H9 (cell line): ENCODE measurements at regions not wholly inside any gene's neighbourhood (a gene's known extent, or its start where the extent isn't known, plus 50 kb on each side); places are given as distances from the start of the nearest gene placed in this dataset.

Source experiments
- DNase-seq: peaks from one replicate; pipeline ENCODE4 v3.0.0-alpha.2; 2017
- H2AFZ ChIP-seq: one replicate; pipeline ENCODE4 v1.6.1; 2013; ENCODE audit warnings: mild to moderate bottlenecking, low read length, control low read depth, moderate library complexity
- H2AK5ac ChIP-seq: 2 replicates; pipeline ENCODE4 v1.6.1; 2013; ENCODE audit warnings: low read length, control low read depth, mixed read lengths; ENCODE audit not compliant: insufficient read length
- H2BK120ac ChIP-seq: one replicate; pipeline ENCODE4 v1.6.1; 2013; ENCODE audit warnings: low read depth, mild to moderate bottlenecking, low read length, control low read depth, inconsistent platforms; ENCODE audit not compliant: poor library complexity, severe bottlenecking
- H2BK12ac ChIP-seq: 2 replicates; pipeline ENCODE4 v1.6.1; 2013; ENCODE audit warnings: low read length, control low read depth, mixed read lengths, low read depth; ENCODE audit not compliant: insufficient read length
- H2BK15ac ChIP-seq: 2 replicates; pipeline ENCODE4 v1.6.1; 2013; ENCODE audit warnings: low read depth, low read length, control low read depth
- H2BK20ac ChIP-seq: one replicate; pipeline ENCODE4 v1.6.1; 2013; ENCODE audit warnings: low read depth, mild to moderate bottlenecking, low read length, control low read depth, inconsistent platforms; ENCODE audit not compliant: poor library complexity, severe bottlenecking
- H2BK5ac ChIP-seq: 2 replicates; pipeline ENCODE4 v1.6.1; 2013; ENCODE audit warnings: low read length, control low read depth, mixed read lengths; ENCODE audit not compliant: insufficient read length
- H3K14ac ChIP-seq: 2 replicates; pipeline ENCODE4 v1.6.1; 2013; ENCODE audit warnings: low read length, control low read depth; ENCODE audit not compliant: insufficient read depth
- H3K18ac ChIP-seq: 2 replicates; pipeline ENCODE4 v1.6.1; 2013; ENCODE audit warnings: low read depth, mild to moderate bottlenecking, mixed read lengths, low read length, control low read depth; ENCODE audit not compliant: insufficient read length
- H3K23ac ChIP-seq: 2 replicates; pipeline ENCODE4 v1.6.1; 2013; ENCODE audit warnings: low read length, control low read depth, mixed read lengths, low read depth; ENCODE audit not compliant: insufficient read length
- H3K23me2 ChIP-seq: 2 replicates; pipeline ENCODE4 v1.6.1; 2013; ENCODE audit warnings: low read depth, mild to moderate bottlenecking, mixed read lengths, low read length, control low read depth; ENCODE audit not compliant: insufficient read length, poor library complexity, severe bottlenecking
- H3K27ac ChIP-seq: 2 replicates; pipeline ENCODE4 v1.5.1; 2013; ENCODE audit warnings: low read length, control low read depth, mixed read lengths, low read depth; ENCODE audit not compliant: insufficient read length
- H3K27me3 ChIP-seq: 2 replicates; pipeline ENCODE4 v1.6.1; 2013; ENCODE audit warnings: low read length, control low read depth, inconsistent platforms; ENCODE audit not compliant: insufficient read depth
- H3K4ac ChIP-seq: 2 replicates; pipeline ENCODE4 v1.6.1; 2013; ENCODE audit warnings: low read depth, mild to moderate bottlenecking, control low read depth, inconsistent platforms, low read length, moderate library complexity
- H3K4me1 ChIP-seq: 2 replicates; pipeline ENCODE4 v1.6.1; 2013; ENCODE audit warnings: low read length, control low read depth, inconsistent platforms; ENCODE audit not compliant: insufficient read depth
- H3K4me2 ChIP-seq: 2 replicates; pipeline ENCODE4 v1.6.1; 2013; ENCODE audit warnings: low read length, control low read depth, mixed read lengths; ENCODE audit not compliant: insufficient read length, insufficient read depth
- H3K56ac ChIP-seq: 2 replicates; pipeline ENCODE4 v1.6.1; 2013; ENCODE audit warnings: low read depth, mild to moderate bottlenecking, mixed read lengths, low read length, control low read depth; ENCODE audit not compliant: insufficient read length
- H3K79me1 ChIP-seq: 2 replicates; pipeline ENCODE4 v1.6.1; 2013; ENCODE audit warnings: low read depth, mild to moderate bottlenecking, moderate library complexity, low read length, control low read depth, inconsistent platforms; ENCODE audit not compliant: insufficient read depth, poor library complexity, severe bottlenecking
- H3K79me2 ChIP-seq: 2 replicates; pipeline ENCODE4 v1.6.1; 2013; ENCODE audit warnings: low read length, control low read depth, inconsistent platforms; ENCODE audit not compliant: insufficient read depth
- H3K9ac ChIP-seq: 2 replicates; pipeline ENCODE4 v1.6.1; 2013; ENCODE audit warnings: low read length, control low read depth, mixed read lengths; ENCODE audit not compliant: insufficient read length; ENCODE audit errors: extremely low read depth
- H3K9me3 ChIP-seq: one replicate; pipeline ENCODE4 v1.6.1; 2013; ENCODE audit warnings: low read depth, low read length, inconsistent platforms; ENCODE audit not compliant: control insufficient read depth
- H3T11ph ChIP-seq: one replicate; pipeline ENCODE4 v1.6.1; 2013; ENCODE audit warnings: mild to moderate bottlenecking, low read length, control low read depth, inconsistent platforms
- H4K20me1 ChIP-seq: one replicate; pipeline ENCODE4 v1.6.1; 2013; ENCODE audit not compliant: control insufficient read depth, insufficient read length, insufficient read depth
- H4K5ac ChIP-seq: 2 replicates; pipeline ENCODE4 v1.6.1; 2013; ENCODE audit warnings: low read depth, mild to moderate bottlenecking, mixed read lengths, low read length, control low read depth; ENCODE audit not compliant: insufficient read length
- H4K8ac ChIP-seq: replicated peaks from 2 replicates; pipeline ENCODE4 v1.6.1; 2013; ENCODE audit warnings: low read length, control low read depth, mixed read lengths, low read depth; ENCODE audit not compliant: insufficient read length
- H4K91ac ChIP-seq: 2 replicates; pipeline ENCODE4 v1.6.1; 2013; ENCODE audit warnings: low read depth, mild to moderate bottlenecking, moderate library complexity, mixed read lengths, low read length, control low read depth; ENCODE audit not compliant: insufficient read length
- H3K27ac Mint-ChIP-seq, 3 experiments: 2 replicates in 2 of 3; 3 replicates in 1 of 3; pipeline ENCODE4 v1.8.0; 2020 to 2021; ENCODE audit warnings: mixed read lengths in 3 of 3, mild to moderate bottlenecking in 1 of 3, moderate library complexity in 1 of 3
- H3K27me3 Mint-ChIP-seq: 2 replicates; pipeline ENCODE4 v1.8.0; 2021; ENCODE audit warnings: low read depth, mild to moderate bottlenecking, moderate library complexity, mixed read lengths
- H3K36me3 Mint-ChIP-seq, 3 experiments: 2 replicates in 2 of 3; 3 replicates in 1 of 3; pipeline ENCODE4 v1.8.0; 2020 to 2021; ENCODE audit warnings: low read depth in 3 of 3, mixed read lengths in 3 of 3; ENCODE audit not compliant: insufficient read depth in 1 of 3
- H3K4me1 Mint-ChIP-seq, 2 experiments: 2 replicates each; pipeline ENCODE4 v1.8.0; 2020; ENCODE audit warnings: mixed read lengths in 2 of 2
- H3K4me3 Mint-ChIP-seq, 2 experiments: 2 replicates in 1 of 2; 3 replicates in 1 of 2; pipeline ENCODE4 v1.8.0; 2020 to 2021; ENCODE audit warnings: mild to moderate bottlenecking in 2 of 2, mixed read lengths in 2 of 2, moderate library complexity in 1 of 2
- H3K9me3 Mint-ChIP-seq, 2 experiments: 2 replicates in 1 of 2; 3 replicates in 1 of 2; pipeline ENCODE4 v1.8.0; 2020; ENCODE audit warnings: mild to moderate bottlenecking in 2 of 2, mixed read lengths in 2 of 2, moderate library complexity in 1 of 2
- WGBS: extraction: QIAGEN DNeasy Blood & Tissue Kit; methylation state at CpG from one replicate; pipeline ENCODE4 v1.1.7; 2013; ENCODE audit warnings: missing lambda C conversion rate, low lambda C conversion rate, mixed read lengths; ENCODE audit not compliant: insufficient read length; ENCODE audit errors: extremely low coverage; 5-methylcytosine and 5-hydroxymethylcytosine counted together
- TF ChIP-seq, protein P1 (sequence below): fragments of 200-600 bp; sonication (generic); conservative IDR thresholded peaks from 3 replicates; pipeline ENCODE4 v1.8.0; 2021; ENCODE audit warnings: antibody characterized with exemption, mild to moderate bottlenecking

DNA sequence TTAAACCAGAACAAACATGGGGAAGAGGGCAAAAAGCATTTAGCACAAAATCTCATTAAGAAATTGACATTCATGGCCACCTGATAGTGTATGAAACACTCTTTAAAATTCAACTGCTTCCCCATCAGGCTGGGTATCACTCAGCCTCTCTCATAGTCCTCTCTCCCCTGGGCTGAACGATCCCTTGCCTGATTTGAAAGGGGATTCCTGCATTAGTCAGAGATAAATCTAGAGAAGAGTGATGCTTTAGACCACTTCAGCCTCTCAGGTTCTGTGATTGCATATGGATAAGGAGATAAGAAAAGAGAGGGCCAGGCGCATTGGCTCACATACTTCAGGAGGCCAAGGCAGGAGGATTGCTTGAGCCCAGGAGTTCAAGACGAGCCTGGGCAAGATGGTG, 280.0 kb downstream of the SOX9 start:
- Histone ChIP-seq H3K27me3 (no peaks in the 10 kb centered on the region; the same call in 1 of the 2 replicates), H3K18ac (no peak overlapping the region), H4K8ac (no peak overlapping the region), H4K5ac (no peak overlapping the region), H3K79me2 (no peaks in the 10 kb centered on the region), H3K4ac (no peak overlapping the region), H2BK20ac (no peak overlapping the region), H3K9ac (no peak overlapping the region), H2BK120ac (no peak overlapping the region), H3K4me1 (no peaks in the 10 kb centered on the region), H2BK15ac (no peak overlapping the region), H3K23me2 (no peaks in the 10 kb centered on the region), H2AFZ (no peak overlapping the region), H2BK5ac (no peak overlapping the region), H2AK5ac (no peak overlapping the region), H3T11ph (no peak overlapping the region), H4K91ac (no peak overlapping the region), H3K27ac (no peak overlapping the region), H3K23ac (no peak overlapping the region), H3K14ac (no peak overlapping the region), H3K9me3 (no peaks in the 10 kb centered on the region), H4K20me1 (no peaks in the 10 kb centered on the region), H3K56ac (no peak overlapping the region), H3K79me1 (no peaks in the 10 kb centered on the region), H2BK12ac (no peak overlapping the region), H3K4me2 (no peak overlapping the region)
- no peak overlapping the region for H3K4me3 Mint-ChIP-seq
- no peak for DNase-seq
- peaks cover 2% of the 10 kb centered on the region in 2 experiments; a peak in 2 of 4 replicates for H3K4me1 Mint-ChIP-seq
- TF ChIP-seq, protein P1, sequence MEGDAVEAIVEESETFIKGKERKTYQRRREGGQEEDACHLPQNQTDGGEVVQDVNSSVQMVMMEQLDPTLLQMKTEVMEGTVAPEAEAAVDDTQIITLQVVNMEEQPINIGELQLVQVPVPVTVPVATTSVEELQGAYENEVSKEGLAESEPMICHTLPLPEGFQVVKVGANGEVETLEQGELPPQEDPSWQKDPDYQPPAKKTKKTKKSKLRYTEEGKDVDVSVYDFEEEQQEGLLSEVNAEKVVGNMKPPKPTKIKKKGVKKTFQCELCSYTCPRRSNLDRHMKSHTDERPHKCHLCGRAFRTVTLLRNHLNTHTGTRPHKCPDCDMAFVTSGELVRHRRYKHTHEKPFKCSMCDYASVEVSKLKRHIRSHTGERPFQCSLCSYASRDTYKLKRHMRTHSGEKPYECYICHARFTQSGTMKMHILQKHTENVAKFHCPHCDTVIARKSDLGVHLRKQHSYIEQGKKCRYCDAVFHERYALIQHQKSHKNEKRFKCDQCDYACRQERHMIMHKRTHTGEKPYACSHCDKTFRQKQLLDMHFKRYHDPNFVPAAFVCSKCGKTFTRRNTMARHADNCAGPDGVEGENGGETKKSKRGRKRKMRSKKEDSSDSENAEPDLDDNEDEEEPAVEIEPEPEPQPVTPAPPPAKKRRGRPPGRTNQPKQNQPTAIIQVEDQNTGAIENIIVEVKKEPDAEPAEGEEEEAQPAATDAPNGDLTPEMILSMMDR: no peak
- no CpG with 5 or more reads among the region's 3 CpGs for WGBS
- peaks cover 32% of the 10 kb centered on the region for H3K27me3 Mint-ChIP-seq
- H3K27ac Mint-ChIP-seq: no peak overlapping the region
- no peaks in the 10 kb centered on the region for H3K36me3 Mint-ChIP-seq
- H3K9me3 Mint-ChIP-seq: no peaks in the 10 kb centered on the region
